BLaER1 treated with 17β-estradiol and CSF1 and Interleukin-3, amounts not matched to agents 10 nM and 100 nM (cell line): ENCODE measurements at regions not wholly inside any gene's neighbourhood (a gene's known extent, or its start where the extent isn't known, plus 50 kb on each side); places are given as distances from the start of the nearest gene placed in this dataset.
A peak's percentile ranks its signal among the peaks of the same experiment; 100 is the strongest.

ENCODE experiments used
- H3K27ac ChIP-seq, 11 experiments: shearing (Covaris generic); formaldehyde crosslinking; 2 replicates each; pipeline ENCODE4 v1.8.1; 2022
- H3K27me3 ChIP-seq, 11 experiments: shearing (Covaris generic); formaldehyde crosslinking; 2 replicates each; pipeline ENCODE4 v1.8.1; 2022
- H3K36me3 ChIP-seq, 11 experiments: shearing (Covaris generic); formaldehyde crosslinking; 2 replicates each; pipeline ENCODE4 v1.8.1; 2022
- H3K4me1 ChIP-seq, 10 experiments: shearing (Covaris generic); formaldehyde crosslinking; 2 replicates each; pipeline ENCODE4 v1.8.1; 2022
- H3K4me2 ChIP-seq, 11 experiments: shearing (Covaris generic); formaldehyde crosslinking; 2 replicates each; pipeline ENCODE4 v1.8.1; 2022
- H3K4me3 ChIP-seq, 10 experiments: shearing (Covaris generic); formaldehyde crosslinking; 2 replicates each; pipeline ENCODE4 v1.8.1; 2022
- H3K9ac ChIP-seq, 11 experiments: shearing (Covaris generic); formaldehyde crosslinking; 2 replicates each; pipeline ENCODE4 v1.8.1; 2022
- H3K9me3 ChIP-seq, 11 experiments: shearing (Covaris generic); formaldehyde crosslinking; replicated peaks in 1 of 11; 2 replicates each; pipeline ENCODE4 v1.8.1; 2022
- H4K20me1 ChIP-seq, 11 experiments: shearing (Covaris generic); formaldehyde crosslinking; 2 replicates each; pipeline ENCODE4 v1.8.1; 2022
- Cebpa-rat ChIP-seq, 11 experiments: shearing (Covaris generic); IDR thresholded peaks; 2 replicates each; pipeline ENCODE4 v1.8.1; 2022

DNA sequence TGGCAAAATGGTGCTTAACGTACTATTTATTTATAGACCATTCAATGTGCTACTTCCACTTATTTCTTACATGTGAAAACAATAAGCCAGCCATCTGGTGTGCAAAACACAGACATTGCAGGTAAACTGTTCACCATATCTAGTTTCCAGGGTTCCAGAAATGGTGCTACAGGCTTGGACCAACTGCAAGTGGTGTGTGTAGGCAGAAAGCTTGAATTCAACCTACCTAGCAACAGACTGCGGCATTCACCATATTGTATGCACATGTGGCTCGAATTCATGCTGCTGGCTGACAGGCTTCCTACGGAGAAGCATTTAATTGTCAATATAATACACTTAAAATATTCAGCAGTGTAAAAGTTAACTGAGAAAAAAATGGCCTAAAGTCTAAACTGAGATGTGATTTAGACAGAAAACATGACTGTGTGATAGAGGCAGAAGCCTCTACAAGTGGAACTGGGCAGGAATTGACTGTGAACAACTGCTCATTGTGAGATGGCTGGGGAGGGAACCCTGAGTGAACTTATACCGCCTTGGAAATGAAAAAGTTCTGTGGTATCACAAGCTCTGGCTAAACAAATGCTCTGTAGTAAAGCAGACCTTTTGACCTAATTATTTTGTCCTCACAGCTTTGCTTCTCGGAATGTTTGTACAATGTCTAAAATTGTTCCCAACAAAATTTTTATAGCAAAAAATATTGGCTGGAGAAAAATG lies 434.7 kb downstream of the GRIA2 start:
- Histone ChIP-seq H3K27ac (no peak overlapping the region), H3K4me2 (no peak overlapping the region), H3K4me3 (no peak overlapping the region), H3K36me3 (no peaks in the 10 kb centered on the region), H3K9me3 (no peaks in the 10 kb centered on the region), H3K9ac (no peak overlapping the region), H3K4me1 (no peaks in the 10 kb centered on the region), H3K27me3 (no peaks in the 10 kb centered on the region), H4K20me1 (no peaks in the 10 kb centered on the region)
- TF ChIP-seq Cebpa-rat (IDR thresholded peaks at IDR 0.05): no peak

DNA sequence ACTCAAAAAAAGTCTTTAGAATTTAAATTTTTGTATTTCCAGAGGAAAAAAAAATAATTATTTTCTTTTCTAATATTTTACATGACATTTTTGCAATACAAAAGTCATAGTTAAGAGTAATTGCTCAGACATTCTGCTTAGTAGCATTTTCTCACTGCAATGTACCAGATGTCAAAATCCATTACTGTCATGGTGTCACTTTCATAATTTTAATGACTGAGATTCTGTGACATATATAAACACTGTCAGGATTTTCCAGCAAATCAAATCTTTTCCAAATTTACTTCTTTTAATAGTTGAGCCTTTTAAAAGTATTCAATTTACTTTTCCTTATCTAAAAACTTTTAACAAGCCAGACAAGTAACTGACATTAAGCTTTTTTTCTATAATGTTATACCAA lies 422.7 kb downstream of the GRIA2 start:
- no peaks in the 10 kb centered on the region for H3K36me3 ChIP-seq
- no peak overlapping the region for H3K4me3 ChIP-seq
- no peak overlapping the region for H3K9ac ChIP-seq
- no peaks in the 10 kb centered on the region for H3K27me3 ChIP-seq
- no peak overlapping the region for H3K27ac ChIP-seq
- no peak for TF ChIP-seq Cebpa-rat (IDR thresholded peaks at IDR 0.05)
- H3K4me2 ChIP-seq: no peak overlapping the region
- H3K9me3 ChIP-seq: peaks cover 0 to 18% (median 4%) of the 10 kb centered on the region in 11 experiments; a peak in 13 of 22 replicates
- H4K20me1 ChIP-seq: no peaks in the 10 kb centered on the region
- H3K4me1 ChIP-seq: no peaks in the 10 kb centered on the region

DNA sequence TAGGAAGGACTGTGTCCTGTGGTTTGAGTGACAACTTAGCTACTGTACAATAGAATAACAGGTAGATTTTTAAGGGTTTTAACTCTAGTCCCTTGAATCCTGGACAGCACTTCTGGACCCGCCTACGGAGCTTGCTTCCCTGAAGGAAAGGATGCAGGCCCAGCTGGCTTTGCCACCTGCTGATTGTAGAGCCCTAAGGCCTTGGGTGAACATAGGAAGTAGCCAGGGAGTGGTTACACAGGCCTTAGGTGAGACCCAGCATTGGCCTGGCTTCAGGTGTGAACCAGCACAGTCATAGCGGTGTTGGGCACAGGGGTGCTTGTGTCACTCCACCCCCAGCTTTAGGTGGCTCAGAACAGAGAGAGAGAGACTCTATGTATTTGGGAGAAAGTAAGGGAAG lies 413.5 kb downstream of the GRIA2 start:
- Histone ChIP-seq H3K4me1 (no peaks in the 10 kb centered on the region), H3K9ac (no peak overlapping the region), H3K36me3 (no peaks in the 10 kb centered on the region), H3K4me3 (no peak overlapping the region), H4K20me1 (no peaks in the 10 kb centered on the region), H3K4me2 (no peak overlapping the region), H3K27ac (no peak overlapping the region), H3K9me3 (peaks cover 4 to 13% (median 9%) of the 10 kb centered on the region in 11 experiments; a peak in 21 of 22 replicates), H3K27me3 (no peaks in the 10 kb centered on the region)
- TF ChIP-seq Cebpa-rat (IDR thresholded peaks at IDR 0.05): no peak

DNA sequence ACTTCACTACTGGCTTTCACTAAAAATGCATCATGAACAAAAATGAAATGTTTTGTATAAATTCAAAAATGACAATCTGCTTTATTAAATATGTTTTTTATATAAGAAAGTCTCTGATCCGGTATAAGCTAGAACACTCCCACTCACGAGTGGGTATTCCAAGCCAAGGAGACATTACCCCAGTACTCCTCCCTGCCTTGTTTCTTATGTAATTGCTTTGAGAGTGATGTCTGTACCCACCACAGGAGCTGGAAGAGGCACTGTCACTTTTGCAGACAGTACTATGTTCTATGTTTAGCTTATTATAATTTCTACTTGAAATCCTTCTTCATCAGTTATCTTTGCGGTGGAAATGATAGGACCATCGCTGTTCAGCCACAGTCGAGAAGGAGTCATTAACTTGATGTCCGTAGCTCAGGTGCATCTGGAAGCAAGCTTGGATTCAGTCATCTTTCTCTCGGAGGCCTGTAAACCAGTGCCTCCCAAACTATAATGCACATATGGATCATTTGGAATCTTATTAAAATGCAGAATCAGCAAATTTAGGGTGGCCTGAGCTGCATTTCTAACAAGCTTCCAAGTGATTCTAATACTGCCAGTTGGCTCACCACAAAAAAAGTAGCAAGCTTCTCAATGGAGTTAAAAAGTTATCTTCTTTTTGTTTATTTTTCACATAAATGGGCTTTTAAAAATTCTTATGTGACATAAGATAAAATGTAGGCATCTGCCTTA lies 396.4 kb downstream of the GRIA2 start:
- no peaks in the 10 kb centered on the region for H3K27me3 ChIP-seq
- H3K27ac ChIP-seq: no peak overlapping the region
- H4K20me1 ChIP-seq: no peaks in the 10 kb centered on the region
- H3K4me2 ChIP-seq: no peak overlapping the region
- no peak overlapping the region for H3K4me3 ChIP-seq
- H3K9me3 ChIP-seq: no peaks in the 10 kb centered on the region
- no peaks in the 10 kb centered on the region for H3K4me1 ChIP-seq
- TF ChIP-seq Cebpa-rat (IDR thresholded peaks at IDR 0.05): no peak
- no peaks in the 10 kb centered on the region for H3K36me3 ChIP-seq
- no peak overlapping the region for H3K9ac ChIP-seq

DNA sequence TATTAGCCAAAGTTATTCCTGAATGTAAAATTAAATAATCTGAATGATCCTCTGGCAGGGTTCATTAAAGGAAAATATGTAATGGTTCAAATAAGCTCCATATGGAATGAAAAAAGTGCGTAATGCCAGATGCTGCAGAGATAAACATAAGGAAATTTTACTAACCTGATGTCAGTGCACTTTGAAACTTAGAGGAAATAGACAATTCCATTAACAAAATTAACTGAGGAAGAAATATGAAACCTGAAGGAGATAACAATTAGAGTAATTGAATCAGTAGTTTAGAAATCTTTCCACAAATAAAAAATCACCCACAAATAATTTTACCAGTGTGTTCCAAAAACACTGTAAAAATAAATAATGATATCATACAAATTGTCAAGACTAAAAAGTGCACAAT lies 387.5 kb downstream of the GRIA2 start:
- no peak for TF ChIP-seq Cebpa-rat (IDR thresholded peaks at IDR 0.05)
- H3K9ac ChIP-seq: no peak overlapping the region
- no peaks in the 10 kb centered on the region for H4K20me1 ChIP-seq
- no peaks in the 10 kb centered on the region for H3K36me3 ChIP-seq
- H3K9me3 ChIP-seq: no peaks in the 10 kb centered on the region
- no peak overlapping the region for H3K4me2 ChIP-seq
- H3K27ac ChIP-seq: no peak overlapping the region
- no peaks in the 10 kb centered on the region for H3K4me1 ChIP-seq
- H3K27me3 ChIP-seq: no peaks in the 10 kb centered on the region
- H3K4me3 ChIP-seq: no peak overlapping the region

DNA sequence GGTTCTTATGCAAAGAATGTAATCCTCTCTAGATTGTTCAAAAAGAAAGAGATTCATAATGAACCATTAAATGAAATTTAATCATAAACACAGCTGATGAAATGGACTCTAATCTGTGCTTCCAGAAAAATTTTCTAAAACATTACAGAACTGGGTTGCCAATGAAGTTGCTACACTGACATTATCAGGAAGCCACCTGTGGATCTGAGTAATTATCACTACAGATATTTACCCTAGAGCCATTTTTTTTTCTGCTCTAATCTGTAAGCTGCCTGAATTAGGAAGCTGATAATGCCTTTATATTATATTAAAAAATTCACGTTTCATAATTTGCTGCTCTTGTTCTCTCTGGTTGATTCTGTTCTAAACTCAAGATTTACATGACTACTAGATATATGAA lies 380.1 kb downstream of the GRIA2 start:
- no peak overlapping the region for H3K9ac ChIP-seq
- no peaks in the 10 kb centered on the region for H3K4me1 ChIP-seq
- no peak for TF ChIP-seq Cebpa-rat (IDR thresholded peaks at IDR 0.05)
- no peak overlapping the region for H3K4me2 ChIP-seq
- H3K9me3 ChIP-seq: no peaks in the 10 kb centered on the region
- H3K36me3 ChIP-seq: no peaks in the 10 kb centered on the region
- H3K27me3 ChIP-seq: no peaks in the 10 kb centered on the region
- no peak overlapping the region for H3K4me3 ChIP-seq
- no peak overlapping the region for H3K27ac ChIP-seq
- H4K20me1 ChIP-seq: no peaks in the 10 kb centered on the region

DNA sequence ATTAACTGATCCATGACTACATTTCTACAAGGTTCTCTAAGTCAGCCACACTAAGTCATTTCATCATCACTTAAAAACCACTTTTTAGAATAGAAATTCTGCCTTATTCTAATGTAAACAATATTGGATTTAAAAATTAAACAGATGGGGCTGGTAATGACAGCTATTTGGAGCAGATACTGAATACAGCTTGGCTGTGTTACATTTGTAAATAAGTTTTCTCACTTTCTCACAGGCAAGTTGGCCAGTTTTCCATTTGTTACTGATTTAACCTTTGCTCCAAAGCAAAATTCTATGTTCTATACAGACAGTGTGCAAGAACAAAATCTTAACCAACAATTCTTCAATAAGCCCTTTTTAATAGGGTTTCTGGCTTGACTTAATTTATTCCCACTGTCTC lies 370.7 kb downstream of the GRIA2 start:
- Histone ChIP-seq H3K27me3 (no peaks in the 10 kb centered on the region), H3K9ac (no peak overlapping the region), H3K4me3 (no peak overlapping the region), H3K4me2 (peak overlapping the region in 2 of 11 experiments; percentile 25 to 60; a peak in 2 of 22 replicates), H3K36me3 (no peaks in the 10 kb centered on the region), H3K27ac (no peak overlapping the region), H3K4me1 (peaks cover 0 to 21% (median 0%) of the 10 kb centered on the region in 10 experiments; a peak in 3 of 20 replicates), H3K9me3 (no peaks in the 10 kb centered on the region), H4K20me1 (no peaks in the 10 kb centered on the region)
- no peak for TF ChIP-seq Cebpa-rat (IDR thresholded peaks at IDR 0.05)

DNA sequence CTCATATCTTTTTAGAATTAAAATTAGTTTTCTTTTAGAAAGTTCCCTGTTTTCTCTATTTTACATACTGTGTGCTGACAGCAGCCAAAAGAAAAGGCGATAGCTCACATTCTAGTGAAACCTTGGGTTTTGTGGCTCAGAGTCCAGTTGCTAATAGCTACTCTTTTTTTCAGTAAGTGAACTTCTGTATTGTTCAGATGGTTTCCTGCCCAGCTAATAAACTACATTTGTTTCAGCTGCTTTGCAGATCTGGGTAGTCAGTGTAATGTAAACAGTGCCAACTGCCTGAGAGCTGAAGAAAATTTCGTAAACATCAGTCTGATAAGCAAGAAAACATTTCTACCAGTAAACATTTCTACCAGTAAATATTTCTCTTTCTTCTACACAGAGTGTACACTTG lies 370.2 kb downstream of the GRIA2 start:
- no peaks in the 10 kb centered on the region for H3K36me3 ChIP-seq
- H3K4me2 ChIP-seq: peak overlapping the region in 2 of 11 experiments; percentile 25 to 60; a peak in 4 of 22 replicates
- no peak for TF ChIP-seq Cebpa-rat (IDR thresholded peaks at IDR 0.05)
- no peaks in the 10 kb centered on the region for H3K27me3 ChIP-seq
- no peak overlapping the region for H3K4me3 ChIP-seq
- H3K27ac ChIP-seq: no peak overlapping the region
- H3K9ac ChIP-seq: no peak overlapping the region
- no peaks in the 10 kb centered on the region for H3K9me3 ChIP-seq
- peaks cover 0 to 21% (median 0%) of the 10 kb centered on the region in 10 experiments; a peak in 3 of 20 replicates for H3K4me1 ChIP-seq
- no peaks in the 10 kb centered on the region for H4K20me1 ChIP-seq

DNA sequence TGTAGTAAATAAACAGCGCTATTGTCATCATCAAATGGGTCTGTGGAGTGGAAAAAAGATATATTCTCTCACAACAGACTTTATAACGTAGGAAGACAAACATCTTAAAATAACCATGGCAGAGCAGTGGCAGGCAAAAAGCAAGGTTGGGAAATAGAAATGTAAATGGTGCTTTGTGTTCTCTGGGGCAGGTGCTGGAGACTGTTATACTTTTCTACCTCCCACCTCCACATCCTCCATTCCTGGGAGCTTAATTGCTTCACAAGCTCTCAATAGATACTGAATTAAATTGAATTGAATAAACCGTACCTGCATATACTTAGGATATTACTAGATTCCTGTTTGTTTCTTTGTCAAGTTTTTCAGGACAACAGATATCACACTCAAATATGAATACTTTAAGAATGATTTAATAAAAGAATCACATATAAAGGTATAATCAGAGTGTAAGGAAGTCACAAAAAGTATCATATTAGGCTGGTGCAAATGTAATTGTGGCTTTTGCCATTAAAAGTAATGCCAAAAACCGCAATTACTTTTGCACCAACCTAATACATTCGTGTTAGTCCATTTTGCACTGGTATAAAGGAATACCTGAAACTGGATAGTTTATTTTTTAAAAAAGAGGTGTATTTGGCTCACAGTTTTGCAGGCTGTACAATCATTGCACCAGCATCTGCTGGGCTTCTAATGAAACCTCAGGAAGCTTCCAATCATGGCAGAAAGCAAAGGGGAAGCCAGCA lies 367.3 kb downstream of the GRIA2 start:
- no peaks in the 10 kb centered on the region for H3K27me3 ChIP-seq
- no peak overlapping the region for H3K4me3 ChIP-seq
- H3K27ac ChIP-seq: no peak overlapping the region
- H4K20me1 ChIP-seq: no peaks in the 10 kb centered on the region
- H3K9ac ChIP-seq: no peak overlapping the region
- no peak overlapping the region for H3K4me2 ChIP-seq
- H3K4me1 ChIP-seq: peaks cover 0 to 21% (median 0%) of the 10 kb centered on the region in 10 experiments; a peak in 3 of 20 replicates
- H3K36me3 ChIP-seq: no peaks in the 10 kb centered on the region
- peaks cover 0 to 7% (median 0%) of the 10 kb centered on the region in 11 experiments; a peak in 2 of 22 replicates for H3K9me3 ChIP-seq
- no peak for TF ChIP-seq Cebpa-rat (IDR thresholded peaks at IDR 0.05)
